ENCODE measurements at regions not wholly inside any gene's neighbourhood (a gene's known extent, or its start where the extent isn't known, plus 50 kb on each side); places are given as distances from the start of the nearest gene placed in this dataset.

GRCh38 chr15:96390986-96391385 is 60.5 kb downstream of the NR2F2 start:
- no peaks in the 10 kb centered on the region for H3K36me3 ChIP-seq (ENCODE audit: control insufficient read depth, insufficient read depth, low read length)
- no peaks in the 10 kb centered on the region for H3K27me3 ChIP-seq (replicated peaks; ENCODE audit: control insufficient read depth, insufficient read depth, low read length)
- H3K4me3 ChIP-seq (replicated peaks; ENCODE audit: low read depth, low read length) = no peak overlapping the region
- TF ChIP-seq, protein P1, sequence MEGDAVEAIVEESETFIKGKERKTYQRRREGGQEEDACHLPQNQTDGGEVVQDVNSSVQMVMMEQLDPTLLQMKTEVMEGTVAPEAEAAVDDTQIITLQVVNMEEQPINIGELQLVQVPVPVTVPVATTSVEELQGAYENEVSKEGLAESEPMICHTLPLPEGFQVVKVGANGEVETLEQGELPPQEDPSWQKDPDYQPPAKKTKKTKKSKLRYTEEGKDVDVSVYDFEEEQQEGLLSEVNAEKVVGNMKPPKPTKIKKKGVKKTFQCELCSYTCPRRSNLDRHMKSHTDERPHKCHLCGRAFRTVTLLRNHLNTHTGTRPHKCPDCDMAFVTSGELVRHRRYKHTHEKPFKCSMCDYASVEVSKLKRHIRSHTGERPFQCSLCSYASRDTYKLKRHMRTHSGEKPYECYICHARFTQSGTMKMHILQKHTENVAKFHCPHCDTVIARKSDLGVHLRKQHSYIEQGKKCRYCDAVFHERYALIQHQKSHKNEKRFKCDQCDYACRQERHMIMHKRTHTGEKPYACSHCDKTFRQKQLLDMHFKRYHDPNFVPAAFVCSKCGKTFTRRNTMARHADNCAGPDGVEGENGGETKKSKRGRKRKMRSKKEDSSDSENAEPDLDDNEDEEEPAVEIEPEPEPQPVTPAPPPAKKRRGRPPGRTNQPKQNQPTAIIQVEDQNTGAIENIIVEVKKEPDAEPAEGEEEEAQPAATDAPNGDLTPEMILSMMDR (IDR thresholded peaks at IDR 0.05; ENCODE audit: insufficient read depth, low read length, poor library complexity, severe bottlenecking) = no peak
- no peak for DNase-seq (ENCODE audit: extremely low read depth, insufficient read length)

- no peak for DNase-seq (ENCODE audit: extremely low read depth, insufficient read length)
- no peaks in the 10 kb centered on the region for H3K27me3 ChIP-seq (replicated peaks; ENCODE audit: control insufficient read depth, insufficient read depth, low read length)
- no peak overlapping the region for H3K4me3 ChIP-seq (replicated peaks; ENCODE audit: low read depth, low read length)
- TF ChIP-seq, protein P1 (IDR thresholded peaks at IDR 0.05; ENCODE audit: insufficient read depth, low read length, poor library complexity, severe bottlenecking) = no peak
- H3K36me3 ChIP-seq (ENCODE audit: control insufficient read depth, insufficient read depth, low read length) = no peaks in the 10 kb centered on the region
These were observed 62.1 kb downstream of the NR2F2 start for GRCh38 chr15:96392380-96393208.

- TF ChIP-seq, protein P1 (IDR thresholded peaks at IDR 0.05; ENCODE audit: insufficient read depth, low read length, poor library complexity, severe bottlenecking) = no peak
- DNase-seq (ENCODE audit: extremely low read depth, insufficient read length) = no peak
- H3K27me3 ChIP-seq (replicated peaks; ENCODE audit: control insufficient read depth, insufficient read depth, low read length) = no peaks in the 10 kb centered on the region
- H3K4me3 ChIP-seq (replicated peaks; ENCODE audit: low read depth, low read length) = no peak overlapping the region
- no peaks in the 10 kb centered on the region for H3K36me3 ChIP-seq (ENCODE audit: control insufficient read depth, insufficient read depth, low read length)
These were observed 62.7 kb downstream of the NR2F2 start for GRCh38 chr15:96393209-96393513.

DNA sequence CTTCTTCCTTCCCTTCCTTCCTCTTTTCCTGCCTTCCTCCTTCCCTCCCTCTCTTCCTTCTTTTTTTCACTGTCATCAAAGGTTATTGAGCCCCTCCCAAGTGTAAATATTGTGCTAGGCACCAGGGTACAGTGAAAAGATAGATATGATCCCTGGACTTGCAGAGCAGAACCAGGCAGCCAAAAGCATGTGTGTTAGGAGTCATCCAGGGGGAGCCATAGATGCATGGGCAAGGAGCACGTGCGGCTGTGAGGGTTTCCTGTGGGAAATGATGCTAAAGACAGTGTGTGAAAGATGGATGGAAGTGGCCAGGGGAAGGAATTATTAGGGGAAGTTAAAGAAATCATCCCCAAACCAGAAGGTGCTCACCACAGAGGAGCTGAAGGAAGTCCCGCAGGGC is 65.2 kb downstream of the NR2F2 start:
- no peaks in the 10 kb centered on the region for H3K27me3 ChIP-seq (replicated peaks; ENCODE audit: control insufficient read depth, insufficient read depth, low read length)
- no peak overlapping the region for H3K4me3 ChIP-seq (replicated peaks; ENCODE audit: low read depth, low read length)
- DNase-seq (ENCODE audit: extremely low read depth, insufficient read length) = no peak
- TF ChIP-seq, protein P1 (IDR thresholded peaks at IDR 0.05; ENCODE audit: insufficient read depth, low read length, poor library complexity, severe bottlenecking) = no peak
- H3K36me3 ChIP-seq (ENCODE audit: control insufficient read depth, insufficient read depth, low read length) = no peaks in the 10 kb centered on the region

GRCh38 chr15:96398776-96399175 is 68.3 kb downstream of the NR2F2 start:
- H3K27me3 ChIP-seq (replicated peaks; ENCODE audit: control insufficient read depth, insufficient read depth, low read length) = no peaks in the 10 kb centered on the region
- H3K36me3 ChIP-seq (ENCODE audit: control insufficient read depth, insufficient read depth, low read length) = no peaks in the 10 kb centered on the region
- no peak overlapping the region for H3K4me3 ChIP-seq (replicated peaks; ENCODE audit: low read depth, low read length)
- TF ChIP-seq, protein P1 (IDR thresholded peaks at IDR 0.05; ENCODE audit: insufficient read depth, low read length, poor library complexity, severe bottlenecking) = no peak
- no peak for DNase-seq (ENCODE audit: extremely low read depth, insufficient read length)

DNA sequence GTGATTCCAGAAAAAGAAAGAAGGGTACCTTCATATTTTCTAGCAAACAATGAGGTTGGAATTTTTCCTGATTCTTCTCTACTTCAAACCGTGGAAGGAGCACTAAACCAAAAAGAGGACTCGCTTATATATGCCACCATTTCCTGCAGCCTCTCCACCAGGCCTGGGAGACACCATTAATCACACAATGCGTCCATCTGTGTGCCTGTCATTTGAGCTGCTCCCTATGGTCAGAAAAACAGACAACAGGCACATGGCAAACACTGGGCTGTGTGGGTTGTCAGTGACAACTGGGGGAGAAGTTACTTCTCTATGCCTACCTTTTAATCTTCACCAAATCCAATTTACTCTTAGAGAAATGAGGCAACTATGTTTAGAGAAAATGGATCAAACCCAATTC is 71.9 kb downstream of the NR2F2 start:
- H3K4me3 ChIP-seq (replicated peaks; ENCODE audit: low read depth, low read length) = no peak overlapping the region
- DNase-seq (ENCODE audit: extremely low read depth, insufficient read length) = no peak
- H3K27me3 ChIP-seq (replicated peaks; ENCODE audit: control insufficient read depth, insufficient read depth, low read length) = no peaks in the 10 kb centered on the region
- TF ChIP-seq, protein P1 (IDR thresholded peaks at IDR 0.05; ENCODE audit: insufficient read depth, low read length, poor library complexity, severe bottlenecking) = no peak
- no peaks in the 10 kb centered on the region for H3K36me3 ChIP-seq (ENCODE audit: control insufficient read depth, insufficient read depth, low read length)

Data from GM06990 (cell line).